HuH-7 (cell line): ENCODE measurements at regions not wholly inside any gene's neighbourhood (a gene's known extent, or its start where the extent isn't known, plus 50 kb on each side); places are given as distances from the start of the nearest gene placed in this dataset.
"Not testable (repeated sequence)": the region's sequence is repeated elsewhere in the genome, so short reads cannot be mapped to it uniquely, and the experiment has no call there.

Experiments
- DNase-seq: peaks from one replicate; pipeline ENCODE4 v3.0.0; 2011; ENCODE audit warnings: low spot score

DNA sequence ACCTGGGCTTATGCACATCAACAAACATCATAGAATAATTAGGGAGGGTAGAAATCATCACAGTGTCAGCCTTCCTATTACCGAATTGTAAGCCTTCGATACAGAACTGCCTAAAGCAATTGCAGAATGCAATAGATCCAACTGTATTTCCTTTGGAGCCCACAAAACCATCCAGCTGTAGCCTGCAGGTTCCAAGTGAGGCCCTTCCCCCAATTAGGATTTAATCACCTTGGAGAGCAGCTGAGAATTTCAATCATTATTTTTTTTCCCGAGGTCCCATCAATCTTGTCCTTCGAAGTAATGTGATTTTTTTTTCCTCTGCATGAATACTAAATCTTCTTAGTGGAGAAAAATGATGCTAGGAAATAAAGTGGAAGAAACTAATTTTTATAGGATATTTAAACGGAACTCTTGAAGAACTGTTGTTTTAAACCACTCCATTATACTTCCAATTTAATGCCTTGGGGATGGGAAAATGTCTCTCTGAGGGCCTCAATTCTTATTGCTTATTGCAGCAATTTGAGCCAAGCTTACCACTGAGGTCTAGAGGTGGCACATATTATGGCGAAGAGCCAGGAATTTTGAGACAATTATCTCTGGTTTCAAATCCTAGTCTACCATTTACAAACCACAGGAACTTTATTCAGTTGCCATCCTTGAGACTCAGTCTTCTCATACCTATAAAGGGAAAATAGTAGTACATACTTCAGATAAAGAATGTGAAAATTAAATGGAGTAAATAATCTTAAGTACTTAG lies 953.4 kb upstream of the IGFBP7 start:
- no peak for DNase-seq

- no peak for DNase-seq
Measured at GRCh38 chr4:58061967-58062366, 951.8 kb upstream of the IGFBP7 start.

- DNase-seq, result no peak
Measured at GRCh38 chr4:58050439-58050838, 940.3 kb upstream of the IGFBP7 start.

DNA sequence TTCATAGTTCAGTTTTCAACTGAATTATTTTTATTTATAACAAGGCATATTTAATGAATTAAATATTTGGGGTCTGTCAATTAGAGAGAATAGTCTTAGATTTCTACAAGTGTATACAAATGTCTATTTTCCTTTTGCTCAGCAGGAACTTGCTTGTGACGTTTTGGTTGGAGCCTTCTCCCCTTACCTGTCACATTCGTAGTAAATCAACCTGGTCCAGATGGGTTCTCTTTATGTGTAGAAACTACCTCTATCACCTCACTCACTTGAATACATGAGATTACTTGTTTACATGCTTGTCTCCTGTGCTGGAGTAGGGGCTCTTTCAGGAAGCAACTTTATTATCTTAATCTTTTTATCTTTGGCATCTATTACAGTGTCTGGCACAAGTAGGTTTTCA lies 938.3 kb upstream of the IGFBP7 start:
- DNase-seq, result no peak

DNA sequence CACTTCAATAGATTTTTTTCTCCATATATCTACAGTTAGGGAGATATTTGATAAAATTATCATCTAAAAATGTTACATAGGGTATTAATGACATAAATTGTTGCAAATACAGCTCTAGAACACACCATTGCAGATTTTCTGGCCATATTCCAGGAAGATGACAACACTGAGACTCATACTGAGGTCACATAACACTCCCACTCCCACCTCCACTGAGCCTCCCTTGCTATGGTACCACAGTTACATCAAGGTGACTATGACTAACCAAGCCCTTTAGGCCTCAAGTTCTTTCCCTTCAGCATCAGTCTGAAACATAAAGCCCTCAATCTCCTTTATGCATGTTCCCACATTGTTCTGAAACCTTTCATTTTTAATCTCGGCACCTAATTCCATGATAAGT lies 932.0 kb upstream of the IGFBP7 start:
- no peak for DNase-seq

DNA sequence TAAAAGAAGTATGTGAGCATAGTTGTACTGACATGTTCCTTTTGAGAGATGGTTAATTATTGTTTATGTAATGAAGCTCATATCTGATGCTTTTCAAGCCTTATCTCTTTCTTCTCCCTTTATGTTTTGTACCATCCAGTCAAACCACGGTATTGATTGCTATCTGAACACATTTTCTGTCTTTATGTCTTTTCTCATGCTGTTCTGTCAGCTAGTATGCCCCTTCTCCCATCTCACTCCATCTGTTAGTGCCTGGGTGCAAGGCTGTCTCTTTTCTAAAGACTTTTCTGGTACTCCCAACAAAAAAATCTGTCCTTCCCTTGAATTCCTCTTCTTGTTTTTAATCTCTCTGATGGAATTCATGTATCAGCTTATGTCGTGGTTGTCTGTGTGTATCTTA lies 883.8 kb upstream of the IGFBP7 start:
- DNase-seq, result no peak

DNA sequence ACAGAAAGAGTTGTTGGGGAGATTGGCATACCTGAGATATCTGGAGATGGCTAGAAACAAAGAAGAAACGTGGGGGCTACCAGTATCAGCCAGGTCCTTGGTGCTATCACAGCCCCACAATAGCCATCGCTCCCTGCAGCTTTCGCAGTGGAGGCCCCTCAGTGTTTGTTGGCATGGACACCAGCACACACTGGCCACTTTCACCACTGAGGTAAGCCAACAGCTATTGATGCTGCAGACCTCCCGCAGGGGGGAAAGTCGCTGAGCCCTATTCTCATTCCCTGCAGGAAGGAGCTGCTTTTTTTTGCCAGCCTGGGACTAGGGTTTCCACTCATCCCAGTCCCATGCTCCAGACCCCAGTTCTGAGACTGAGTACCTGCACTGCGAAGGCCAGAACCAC lies 879.2 kb upstream of the IGFBP7 start:
- DNase-seq, result no peak

DNA sequence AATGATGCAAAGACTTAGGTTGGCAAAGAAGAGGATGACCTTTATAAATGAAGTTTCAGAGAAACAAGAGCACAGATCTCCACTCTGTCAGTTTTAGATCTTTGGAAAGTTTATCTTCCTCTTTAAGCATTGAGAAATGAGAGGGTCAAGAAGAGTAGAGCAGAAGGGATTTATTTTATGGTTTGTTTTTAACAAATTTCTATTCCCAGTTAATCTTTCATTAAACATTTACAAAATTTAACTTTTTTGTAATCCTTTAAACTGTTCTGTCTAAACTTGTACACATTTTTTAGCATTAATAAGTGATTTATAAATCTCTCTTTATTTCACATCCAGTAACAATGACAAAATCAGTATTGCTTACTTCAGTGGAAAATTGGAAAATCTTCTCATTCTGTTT lies 875.0 kb upstream of the IGFBP7 start:
- DNase-seq, result no peak

DNA sequence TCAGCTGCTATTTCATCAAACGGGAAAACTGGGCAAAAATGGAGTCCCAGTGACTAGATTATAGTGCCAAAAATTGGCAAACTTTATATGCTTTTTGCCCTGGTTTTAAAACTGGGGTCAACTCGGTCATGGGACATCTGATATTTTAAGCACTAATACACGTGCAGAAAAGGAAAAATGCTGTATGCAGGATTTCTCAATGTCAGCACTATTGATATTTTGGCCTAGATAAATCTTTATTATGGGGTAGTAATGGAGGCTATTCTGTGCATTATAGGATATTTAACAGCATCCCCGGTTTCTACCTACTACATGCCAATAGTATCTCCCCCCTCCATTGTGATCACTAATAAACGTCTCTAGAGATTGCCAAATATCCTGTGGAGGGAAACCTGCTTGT lies 870.9 kb upstream of the IGFBP7 start:
- DNase-seq, result no peak

DNA sequence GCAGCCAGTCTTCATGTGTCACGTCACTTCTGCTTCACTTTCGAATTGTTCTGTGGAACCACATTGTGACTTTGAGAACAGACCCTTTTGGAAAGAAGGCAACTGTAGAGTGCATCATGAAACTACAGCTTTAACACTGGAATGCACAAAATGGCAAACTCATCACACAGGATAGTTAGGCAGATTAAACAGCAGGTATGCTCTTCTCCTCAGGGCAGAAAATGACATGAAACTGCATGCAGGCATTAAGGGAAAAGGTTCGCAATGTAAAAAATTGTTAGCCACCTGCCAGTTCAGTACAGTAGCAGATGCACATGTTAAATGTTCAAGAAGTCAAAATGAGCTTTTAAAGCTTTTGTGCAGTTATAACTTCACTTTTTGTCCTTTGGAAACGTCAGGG lies 864.6 kb upstream of the IGFBP7 start:
- no peak for DNase-seq

DNA sequence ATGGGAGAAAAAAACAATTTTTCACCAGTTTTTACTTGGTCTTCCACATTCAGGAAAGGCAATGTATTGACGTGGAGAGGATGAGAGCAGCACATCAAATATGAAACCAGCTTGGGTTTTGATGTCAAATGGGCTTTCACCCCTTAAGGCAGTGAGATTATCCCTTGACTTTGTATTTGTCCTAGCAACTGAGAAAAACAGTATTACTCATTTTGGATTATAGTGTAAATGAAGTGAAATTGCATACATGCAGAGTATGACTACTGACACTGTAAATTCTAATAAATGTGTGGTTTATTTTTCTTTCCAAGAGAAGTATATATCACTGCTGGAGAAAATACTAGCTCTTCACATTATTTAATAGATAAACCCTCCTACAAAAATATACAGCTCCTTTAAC lies 863.6 kb upstream of the IGFBP7 start:
- no peak for DNase-seq

DNA sequence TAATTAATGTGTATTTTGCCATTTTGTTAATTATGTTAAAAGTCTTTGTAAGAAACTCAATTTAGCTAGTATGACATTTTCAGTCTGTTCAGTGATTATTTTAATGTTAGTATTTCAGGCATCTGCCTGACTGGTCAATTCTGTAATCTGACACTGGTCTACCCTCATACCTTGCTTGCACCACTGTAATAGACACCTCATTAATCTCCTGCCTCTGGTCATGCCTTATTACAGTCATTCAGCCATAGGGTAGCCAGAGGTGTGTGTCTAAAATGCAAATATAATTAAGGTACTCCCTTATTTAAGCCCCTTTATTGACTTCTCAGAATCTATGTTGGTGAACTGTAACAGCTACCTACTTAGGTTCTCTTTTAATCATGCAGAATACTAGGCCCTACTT lies 861.1 kb upstream of the IGFBP7 start:
- no peak for DNase-seq

- no peak for DNase-seq
Measured at GRCh38 chr4:57966987-57967760, 857.0 kb upstream of the IGFBP7 start.

GRCh38 chr4:57965431-57965830 lies 855.2 kb upstream of the IGFBP7 start:
- not testable (repeated sequence) for DNase-seq

GRCh38 chr4:57945298-57945697 lies 835.1 kb upstream of the IGFBP7 start:
- no peak for DNase-seq

DNA sequence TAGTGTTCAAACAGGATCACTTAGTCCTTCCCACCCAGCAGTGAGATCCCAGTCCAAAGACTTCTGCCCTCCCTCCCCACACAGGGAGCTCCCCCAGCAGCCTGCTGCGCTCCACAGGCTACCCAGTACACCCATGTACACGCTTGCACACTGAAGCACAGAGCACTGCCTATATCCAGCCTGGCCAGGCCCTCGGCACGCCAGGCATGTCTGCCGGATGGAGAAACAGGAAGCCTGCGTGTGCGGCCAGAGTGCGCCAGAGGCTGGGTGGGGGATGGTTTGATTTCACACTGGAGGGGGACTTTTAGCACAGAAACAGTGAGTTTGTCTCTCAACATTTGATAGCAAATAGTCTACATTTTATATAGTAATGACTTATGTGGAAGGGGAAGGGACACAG lies 833.5 kb upstream of the IGFBP7 start:
- DNase-seq, result no peak

GRCh38 chr4:57937326-57937725 lies 827.1 kb upstream of the IGFBP7 start:
- DNase-seq, result not testable (repeated sequence)

DNA sequence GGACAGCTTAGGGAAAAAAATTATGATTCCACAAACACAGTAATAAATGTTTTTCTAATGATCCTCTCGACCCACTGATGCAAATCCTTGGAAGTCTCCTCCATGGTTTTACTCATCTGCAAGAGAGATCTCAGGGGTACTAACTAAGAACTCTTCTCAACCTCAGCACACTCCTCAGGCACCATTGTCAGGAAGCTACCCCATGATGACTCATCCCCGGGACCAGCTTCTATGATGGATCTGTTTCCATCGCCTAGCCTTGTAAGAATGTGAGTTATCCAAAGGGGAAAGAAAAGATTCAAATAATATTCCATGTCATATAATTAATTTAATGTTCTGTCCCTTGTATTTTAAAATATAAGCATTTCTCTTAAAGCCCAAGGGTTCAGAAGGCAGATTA lies 816.1 kb upstream of the IGFBP7 start:
- no peak for DNase-seq

DNA sequence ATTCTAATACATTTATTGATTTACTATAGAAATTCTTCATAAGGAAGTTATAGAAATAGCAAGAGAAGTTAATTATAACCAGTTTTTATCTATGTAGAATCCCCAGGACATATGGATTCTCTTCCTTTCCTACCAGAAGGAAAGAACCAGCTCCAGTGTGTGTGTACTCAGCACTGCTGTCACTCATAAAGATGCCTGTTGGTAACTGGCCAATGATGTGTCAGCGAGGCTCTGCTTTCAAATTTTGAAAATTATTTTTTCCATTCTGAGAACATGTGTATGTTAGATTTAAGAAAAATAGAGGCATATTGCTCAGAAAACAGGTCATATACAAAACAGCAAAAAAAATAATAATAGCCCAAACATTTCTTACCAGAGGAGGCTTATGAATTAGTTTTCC lies 814.8 kb upstream of the IGFBP7 start:
- no peak for DNase-seq

DNA sequence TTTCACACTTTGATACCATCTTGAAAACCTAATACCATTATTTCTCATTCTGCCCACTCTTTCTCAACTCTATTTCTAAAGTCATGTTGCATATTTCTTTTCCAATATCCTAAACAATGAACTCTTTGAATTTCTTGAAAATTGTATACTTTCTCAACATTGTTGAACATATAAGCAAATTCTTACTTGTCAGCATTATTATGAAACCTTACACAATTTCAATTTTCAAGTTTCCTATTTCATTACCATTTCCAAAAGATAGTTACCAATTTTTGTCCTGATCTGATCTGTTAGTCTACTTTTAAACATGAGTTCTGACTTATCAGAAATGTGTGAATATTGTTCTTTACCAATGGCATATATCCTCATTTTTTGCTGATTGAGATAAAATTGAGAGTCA lies 806.3 kb upstream of the IGFBP7 start:
- DNase-seq, result no peak

DNA sequence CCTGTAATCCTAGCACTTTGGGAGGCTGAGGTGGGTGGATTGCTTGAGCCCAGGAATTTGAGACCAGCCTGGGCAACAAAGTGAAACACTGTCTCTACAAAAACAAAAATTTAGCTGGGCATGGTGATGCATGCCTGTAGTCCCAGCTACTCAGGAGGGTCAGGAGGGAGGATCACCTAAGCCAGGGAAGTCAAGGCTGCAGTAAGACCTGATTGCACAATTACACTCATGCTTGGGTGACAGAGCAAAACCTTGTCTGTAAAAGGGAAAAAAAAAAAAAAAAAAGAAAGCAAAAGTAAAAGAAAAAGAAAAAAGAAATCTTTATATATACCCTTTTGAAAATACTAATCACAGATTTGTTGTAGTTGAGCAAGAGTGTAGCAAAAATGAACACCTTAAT lies 801.0 kb upstream of the IGFBP7 start:
- DNase-seq, result no peak

DNA sequence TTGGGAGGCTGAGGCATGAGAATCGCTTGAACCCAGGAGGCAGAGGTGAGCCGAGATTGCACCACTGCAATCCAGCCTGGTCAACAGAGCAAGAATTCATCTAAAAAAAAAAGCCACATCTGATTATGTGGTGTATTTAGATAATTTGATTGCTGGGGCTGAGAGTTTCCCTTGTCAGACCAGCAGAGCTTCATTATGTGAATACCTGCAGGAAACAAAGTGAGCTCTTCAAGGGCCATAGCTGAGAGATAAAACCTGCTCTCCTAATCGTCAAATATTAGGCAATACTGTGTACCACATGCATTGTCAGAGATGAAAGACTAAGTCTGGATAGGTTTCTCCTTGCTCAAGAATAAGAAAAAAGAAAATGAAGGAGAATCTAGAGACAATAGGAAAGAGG lies 800.0 kb upstream of the IGFBP7 start:
- no peak for DNase-seq

GRCh38 chr4:57905965-57906364 lies 795.8 kb upstream of the IGFBP7 start:
- no peak for DNase-seq

GRCh38 chr4:57877047-57877458 lies 766.9 kb upstream of the IGFBP7 start:
- DNase-seq, result no peak
